Osteoblast (primary cell): ENCODE measurements at regions not wholly inside any gene's neighbourhood (a gene's known extent, or its start where the extent isn't known, plus 50 kb on each side); places are given as distances from the start of the nearest gene placed in this dataset.

ENCODE experiments used
- DNase-seq: peaks from one replicate; pipeline ENCODE4 v3.0.0; 2011; ENCODE audit warnings: low spot score, mixed read lengths; ENCODE audit not compliant: insufficient read length; ENCODE audit errors: missing footprints
- H2AFZ ChIP-seq: 2 replicates; pipeline ENCODE4 v1.6.0; 2011; ENCODE audit warnings: mild to moderate bottlenecking, low read length
- H3K27ac ChIP-seq: 2 replicates; pipeline ENCODE4 v1.5.1; 2011; ENCODE audit warnings: mild to moderate bottlenecking, low read depth, low read length, moderate library complexity
- H3K27me3 ChIP-seq: 2 replicates; pipeline ENCODE4 v1.6.0; 2012; ENCODE audit warnings: mild to moderate bottlenecking, control low read depth, inconsistent platforms, low read length, moderate library complexity; ENCODE audit not compliant: insufficient read depth
- H3K36me3 ChIP-seq: 2 replicates; pipeline ENCODE4 v1.5.1; 2011; ENCODE audit warnings: mild to moderate bottlenecking, low read length, control low read depth, moderate library complexity; ENCODE audit not compliant: insufficient read depth
- H3K4me1 ChIP-seq: 2 replicates; pipeline ENCODE4 v1.5.1; 2011; ENCODE audit warnings: mild to moderate bottlenecking, low read length, control low read depth, moderate library complexity; ENCODE audit not compliant: insufficient read depth
- H3K4me2 ChIP-seq: 2 replicates; pipeline ENCODE4 v1.6.0; 2011; ENCODE audit warnings: mild to moderate bottlenecking, low read length; ENCODE audit not compliant: insufficient read depth
- H3K4me3 ChIP-seq: fragments of 200-600 bp; sonication (generic); 3 replicates; pipeline ENCODE4 v1.5.1; 2012; ENCODE audit warnings: mild to moderate bottlenecking, low read length, inconsistent platforms; ENCODE audit not compliant: insufficient read depth
- H3K79me2 ChIP-seq: 2 replicates; pipeline ENCODE4 v1.6.0; 2012; ENCODE audit warnings: mild to moderate bottlenecking, low read length, control low read depth, inconsistent platforms; ENCODE audit not compliant: insufficient read depth
- H3K9me3 ChIP-seq: 2 replicates; pipeline ENCODE4 v1.5.1; 2011; ENCODE audit warnings: low read depth, low read length, control low read depth
- H4K20me1 ChIP-seq: 2 replicates; pipeline ENCODE4 v1.6.0; 2012; ENCODE audit warnings: mild to moderate bottlenecking, low read length, control low read depth; ENCODE audit not compliant: insufficient read depth
- CTCF ChIP-seq: IDR thresholded peaks from 2 replicates; pipeline ENCODE4 v1.5.1; 2011; ENCODE audit warnings: mild to moderate bottlenecking, low read depth, low read length, moderate library complexity; ENCODE audit errors: extremely low read depth

- H2AFZ ChIP-seq = no peak overlapping the region
Observed at GRCh38 chr5:106134549-106134948, 1536.2 kb downstream of the EFNA5 start.

DNA sequence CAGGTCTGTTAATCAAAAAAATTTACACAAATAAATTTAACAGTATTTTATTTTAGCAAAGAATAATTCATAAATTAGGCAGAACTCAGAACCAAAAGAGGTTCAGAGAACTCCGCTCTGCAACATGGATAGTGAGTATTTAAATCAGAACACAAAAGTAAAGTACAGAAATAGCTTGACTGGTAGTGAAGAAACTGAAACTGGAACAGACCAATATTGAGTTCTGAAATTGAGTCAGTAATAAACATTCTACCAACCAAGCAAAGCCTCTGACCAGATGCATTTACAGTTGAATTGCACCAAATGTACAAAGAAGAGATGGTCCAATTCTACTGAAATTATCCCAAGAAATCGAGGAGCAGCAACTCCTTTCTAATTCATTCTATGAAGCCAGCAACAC is 1542.8 kb downstream of the EFNA5 start:
- Histone ChIP-seq H3K36me3 (no peaks in the 10 kb centered on the region), H3K4me3 (no peak overlapping the region), H3K9me3 (no peaks in the 10 kb centered on the region), H3K27ac (no peak overlapping the region), H4K20me1 (no peaks in the 10 kb centered on the region), H3K79me2 (no peaks in the 10 kb centered on the region), H3K4me2 (no peak overlapping the region), H2AFZ (no peak overlapping the region), H3K4me1 (no peaks in the 10 kb centered on the region), H3K27me3 (no peaks in the 10 kb centered on the region)
- TF ChIP-seq CTCF = no peak
- no peak for DNase-seq

More at GRCh38 chr5:106134549-106134948, 1536.2 kb downstream of the EFNA5 start:
- no peak for DNase-seq
- H4K20me1 ChIP-seq = no peaks in the 10 kb centered on the region
- H3K79me2 ChIP-seq = no peaks in the 10 kb centered on the region
- H3K4me2 ChIP-seq = no peak overlapping the region
- no peak overlapping the region for H3K27ac ChIP-seq
- H3K4me1 ChIP-seq = no peaks in the 10 kb centered on the region
- no peak overlapping the region for H3K4me3 ChIP-seq
- TF ChIP-seq CTCF = no peak
- no peaks in the 10 kb centered on the region for H3K9me3 ChIP-seq
- no peaks in the 10 kb centered on the region for H3K36me3 ChIP-seq
- H3K27me3 ChIP-seq = no peaks in the 10 kb centered on the region

DNA sequence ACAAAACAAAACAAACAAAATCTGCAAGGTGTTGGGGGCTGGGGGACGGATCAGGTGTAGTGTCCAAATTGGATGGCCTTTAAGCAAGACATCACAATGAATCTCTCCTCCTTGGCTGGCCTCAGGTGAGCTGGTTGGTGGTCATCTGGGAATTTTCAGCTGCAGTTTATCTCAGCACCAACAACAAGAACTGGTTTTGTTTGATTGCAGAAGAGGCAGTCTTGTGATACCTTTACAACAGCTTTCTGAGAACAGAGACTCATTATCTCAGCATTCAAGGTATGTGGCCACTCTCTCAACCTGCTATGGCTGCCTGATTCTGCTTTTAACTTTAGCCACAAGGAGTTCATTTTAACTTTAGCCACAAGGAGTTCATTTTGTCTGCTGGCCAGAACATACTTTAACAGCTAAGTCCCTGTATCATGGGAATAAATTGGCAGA is 1543.4 kb downstream of the EFNA5 start:
- H2AFZ ChIP-seq = no peak overlapping the region
- H3K4me1 ChIP-seq = no peaks in the 10 kb centered on the region
- no peak overlapping the region for H3K4me2 ChIP-seq
- DNase-seq = no peak
- no peaks in the 10 kb centered on the region for H4K20me1 ChIP-seq
- H3K27me3 ChIP-seq = no peaks in the 10 kb centered on the region
- H3K9me3 ChIP-seq = no peaks in the 10 kb centered on the region
- no peak overlapping the region for H3K27ac ChIP-seq
- H3K4me3 ChIP-seq = no peak overlapping the region
- TF ChIP-seq CTCF = no peak
- no peaks in the 10 kb centered on the region for H3K79me2 ChIP-seq
- H3K36me3 ChIP-seq = no peaks in the 10 kb centered on the region

- peak overlapping the region; percentile 12 for H2AFZ ChIP-seq
- H3K27me3 ChIP-seq = no peaks in the 10 kb centered on the region
- no peak overlapping the region for H3K27ac ChIP-seq
- H4K20me1 ChIP-seq = no peaks in the 10 kb centered on the region
- no peak overlapping the region for H3K4me2 ChIP-seq
- H3K36me3 ChIP-seq = no peaks in the 10 kb centered on the region
- H3K79me2 ChIP-seq = no peaks in the 10 kb centered on the region
- DNase-seq = no peak
- no peaks in the 10 kb centered on the region for H3K9me3 ChIP-seq
- no peak overlapping the region for H3K4me3 ChIP-seq
- peak; percentile 81 for TF ChIP-seq CTCF
- no peaks in the 10 kb centered on the region for H3K4me1 ChIP-seq
Observed at GRCh38 chr5:106121972-106122605, 1548.6 kb downstream of the EFNA5 start.
